Upper lobe of left lung (tissue), 4 donors: ENCODE measurements at regions not wholly inside any gene's neighbourhood (a gene's known extent, or its start where the extent isn't known, plus 50 kb on each side); places are given as distances from the start of the nearest gene placed in this dataset.

Source experiments
- CTCF ChIP-seq, 6 experiments: fragments of 450-650 bp in 4 of 6; fragments of 200-600 bp in 2 of 6; sonication (generic) in 2 of 6; IDR thresholded peaks; one replicate each; pipeline ENCODE4 v1.5.1; 2016 to 2019; ENCODE audit warnings: antibody characterized with exemption in 6 of 6
- EP300 ChIP-seq, 4 donors: sonication (generic); formaldehyde crosslinking; IDR thresholded peaks; one replicate each; pipeline ENCODE4 v1.5.1; 2017; ENCODE audit warnings: antibody characterized with exemption in 4 of 4, control low read depth in 2 of 4
- POLR2A ChIP-seq, 4 donors: fragments of 450-650 bp; IDR thresholded peaks; one replicate each; pipeline ENCODE4 v1.5.1; 2016 to 2017; ENCODE audit warnings: antibody characterized with exemption in 4 of 4, mild to moderate bottlenecking in 2 of 4

GRCh38 chr4:38426532-38426931, 237.5 kb upstream of the KLF3 start:
- no peak for TF ChIP-seq CTCF (IDR thresholded peaks at IDR 0.05)
- no peak for TF ChIP-seq POLR2A (IDR thresholded peaks at IDR 0.05)
- no peak for TF ChIP-seq EP300 (IDR thresholded peaks at IDR 0.05)
